Upper lobe of left lung (tissue), 6 donors: ENCODE measurements at regions not wholly inside any gene's neighbourhood (a gene's known extent, or its start where the extent isn't known, plus 50 kb on each side); places are given as distances from the start of the nearest gene placed in this dataset.

Source experiments
- ATAC-seq, 2 donors: fragments of 200-7000 bp; cut with Tn5 transposase; one replicate each; pipeline ENCODE4 v1.9.1; 2022; ENCODE audit warnings: mild to moderate bottlenecking in 2 of 2, moderate library complexity in 2 of 2; ENCODE audit not compliant: low FRiP score in 2 of 2
- DNase-seq, 2 donors: peaks; one replicate each; pipeline ENCODE4 v3.0.0-alpha.2; 2019 to 2020
- H3K27ac ChIP-seq, 4 donors: fragments of 200-600 bp; sonication (generic); one replicate each; pipeline ENCODE4 v1.5.1; 2016 to 2019
- H3K27me3 ChIP-seq, 4 donors: fragments of 200-600 bp; sonication (generic); one replicate each; pipeline ENCODE4 v1.5.1; 2017 to 2019
- H3K36me3 ChIP-seq, 4 donors: fragments of 200-600 bp; sonication (generic); one replicate each; pipeline ENCODE4 v1.5.1; 2016 to 2019
- H3K4me1 ChIP-seq, 4 donors: fragments of 200-600 bp; sonication (generic); one replicate each; pipeline ENCODE4 v1.5.1; 2018 to 2019
- H3K4me3 ChIP-seq, 4 donors: fragments of 200-600 bp; sonication (generic); one replicate each; pipeline ENCODE4 v1.5.1; 2017 to 2019; ENCODE audit warnings: mild to moderate bottlenecking in 2 of 4, moderate library complexity in 1 of 4
- H3K9me3 ChIP-seq, 4 donors: fragments of 200-600 bp; sonication (generic); one replicate each; pipeline ENCODE4 v1.5.1; 2018 to 2019
- CTCF ChIP-seq, 6 experiments: fragments of 450-650 bp in 4 of 6; fragments of 200-600 bp in 2 of 6; sonication (generic) in 2 of 6; IDR thresholded peaks; one replicate each; pipeline ENCODE4 v1.5.1; 2016 to 2019; ENCODE audit warnings: antibody characterized with exemption in 6 of 6
- EP300 ChIP-seq, 4 donors: sonication (generic); formaldehyde crosslinking; IDR thresholded peaks; one replicate each; pipeline ENCODE4 v1.5.1; 2017; ENCODE audit warnings: antibody characterized with exemption in 4 of 4, control low read depth in 2 of 4
- POLR2A ChIP-seq, 4 donors: fragments of 450-650 bp; IDR thresholded peaks; one replicate each; pipeline ENCODE4 v1.5.1; 2016 to 2017; ENCODE audit warnings: antibody characterized with exemption in 4 of 4, mild to moderate bottlenecking in 2 of 4
- POLR2AphosphoS5 ChIP-seq, 2 donors: sonication (generic); formaldehyde crosslinking; IDR thresholded peaks; one replicate each; pipeline ENCODE4 v1.5.1; 2017; ENCODE audit warnings: antibody characterized with exemption in 2 of 2
- WGBS, 2 donors: methylation state at CpG; one replicate each; pipeline ENCODE4 v1.1.5; 2017 to 2018; 5-methylcytosine and 5-hydroxymethylcytosine counted together
- donor health status: DM: no; HTN: no; CAD: no; lungs with moderate emphysema.
- donor health status: DM: no; HTN: yes; CAD: no; lungs with severe emphysema.

GRCh38 chr11:95338430-95338991 lies 107.5 kb upstream of the SESN3 start:
- peaks cover 28 to 38% (median 33%) of the 10 kb centered on the region in 4 donors for H3K4me1 ChIP-seq
- 30 to 39% methylated on average over 4 of the region's 4 CpGs for WGBS, 2 donors

GRCh38 chr11:95337972-95338429 lies 107.0 kb upstream of the SESN3 start:
- peaks cover 28 to 38% (median 33%) of the 10 kb centered on the region in 4 donors for H3K4me1 ChIP-seq
- H3K27me3 ChIP-seq: no peaks in the 10 kb centered on the region
- no peak overlapping the region for H3K4me3 ChIP-seq
- TF ChIP-seq CTCF (IDR thresholded peaks at IDR 0.05): no peak
- TF ChIP-seq POLR2A (IDR thresholded peaks at IDR 0.05): no peak
- no peak for TF ChIP-seq EP300 (IDR thresholded peaks at IDR 0.05)
- no peak for TF ChIP-seq POLR2AphosphoS5 (IDR thresholded peaks at IDR 0.05)
- DNase-seq: no peak
- no peaks in the 10 kb centered on the region for H3K36me3 ChIP-seq
- peak overlapping the region; percentile 70 to 87 (median 78) for H3K27ac ChIP-seq
- peak; percentile 46 to 89 for ATAC-seq
- 71 to 78% methylated on average over 2 of the region's 2 CpGs for WGBS, 2 donors
- H3K9me3 ChIP-seq: no peaks in the 10 kb centered on the region

More at GRCh38 chr11:95338430-95338991, 107.5 kb upstream of the SESN3 start:
- no peaks in the 10 kb centered on the region for H3K9me3 ChIP-seq
- DNase-seq (peak in 1 of 2 donors; percentile 53), ATAC-seq (peak; percentile 68 to 76)
- no peaks in the 10 kb centered on the region for H3K36me3 ChIP-seq
- no peak overlapping the region for H3K4me3 ChIP-seq
- TF ChIP-seq POLR2AphosphoS5 (IDR thresholded peaks at IDR 0.05) (no peak), POLR2A (IDR thresholded peaks at IDR 0.05) (no peak), CTCF (IDR thresholded peaks at IDR 0.05) (no peak), EP300 (IDR thresholded peaks at IDR 0.05) (no peak)
- peak overlapping the region; percentile 70 to 87 (median 78) for H3K27ac ChIP-seq
- H3K27me3 ChIP-seq: no peaks in the 10 kb centered on the region

GRCh38 chr11:95337175-95337957 lies 106.4 kb upstream of the SESN3 start:
- WGBS, 2 donors: 16% methylated on average over 9 to 14 of the region's 14 CpGs
- ATAC-seq: peak; percentile 43 to 78
- TF ChIP-seq CTCF (IDR thresholded peaks at IDR 0.05): no peak
- TF ChIP-seq POLR2A (IDR thresholded peaks at IDR 0.05): no peak
- no peak for TF ChIP-seq EP300 (IDR thresholded peaks at IDR 0.05)
- no peak for TF ChIP-seq POLR2AphosphoS5 (IDR thresholded peaks at IDR 0.05)
- DNase-seq: peak; percentile 37 to 45
- Histone ChIP-seq H3K27ac (peak overlapping the region; percentile 70 to 87 (median 78)), H3K4me3 (peak overlapping the region in 1 of 4 donors; percentile 13), H3K36me3 (no peaks in the 10 kb centered on the region), H3K27me3 (no peaks in the 10 kb centered on the region), H3K9me3 (no peaks in the 10 kb centered on the region), H3K4me1 (peaks cover 28 to 38% (median 33%) of the 10 kb centered on the region in 4 donors)

- Histone ChIP-seq H3K4me3 (no peak overlapping the region), H3K27me3 (no peaks in the 10 kb centered on the region), H3K27ac (no peak overlapping the region), H3K4me1 (peaks cover 28 to 38% (median 33%) of the 10 kb centered on the region in 4 donors), H3K36me3 (no peaks in the 10 kb centered on the region), H3K9me3 (no peaks in the 10 kb centered on the region)
- 76 to 91% methylated on average over 3 of the region's 3 CpGs for WGBS, 2 donors
- TF ChIP-seq POLR2A (IDR thresholded peaks at IDR 0.05) (no peak), EP300 (IDR thresholded peaks at IDR 0.05) (no peak), CTCF (IDR thresholded peaks at IDR 0.05) (no peak), POLR2AphosphoS5 (IDR thresholded peaks at IDR 0.05) (no peak)
- ATAC-seq (no peak), DNase-seq (no peak)
Observed at GRCh38 chr11:95335989-95336388, 105.0 kb upstream of the SESN3 start.
